ENCODE measurements at regions not wholly inside any gene's neighbourhood (a gene's known extent, or its start where the extent isn't known, plus 50 kb on each side); places are given as distances from the start of the nearest gene placed in this dataset.

- Histone ChIP-seq H4K20me1 (ENCODE audit: control insufficient read depth, insufficient read depth) (no peaks in the 10 kb centered on the region), H3K27ac (ENCODE audit: control insufficient read depth, insufficient read depth) (no peak overlapping the region), H3K36me3 (ENCODE audit: control insufficient read depth in 2 of 2, insufficient read depth in 2 of 2, low read length in 1 of 2) (no peaks in the 10 kb centered on the region), H2AFZ (ENCODE audit: control insufficient read depth, low read depth, low read length) (no peak overlapping the region), H3K27me3 (replicated peaks in 1 of 2; ENCODE audit: control insufficient read depth in 2 of 2, insufficient read depth in 2 of 2, low read length in 1 of 2) (no peaks in the 10 kb centered on the region), H3K4me1 (ENCODE audit: control insufficient read depth, insufficient read depth, low read length) (no peaks in the 10 kb centered on the region), H3K4me3 (no peak overlapping the region), H3K79me2 (ENCODE audit: control insufficient read depth, insufficient read depth, low read length) (no peaks in the 10 kb centered on the region), H3K9ac (ENCODE audit: control insufficient read depth, insufficient read depth, low read length) (no peak overlapping the region), H3K9me3 (replicated peaks; ENCODE audit: control insufficient read depth, insufficient read depth, low read length) (no peaks in the 10 kb centered on the region), H3K4me2 (ENCODE audit: control insufficient read depth, insufficient read depth) (no peak overlapping the region)
- no TSS peak for BruUV-seq (replicated peaks)
- ATAC-seq (no peak), DNase-seq (ENCODE audit: low read depth, low spot score) (no peak), FAIRE-seq (no peak)
- RAD21 ChIA-PET (ENCODE audit: unreplicated experiment): interaction anchor here (0.6 kb wide), 1 partner anchor 36 kb away, joined by 3 read pairs; no protein-coding TSS in a partner anchor
- WGBS (ENCODE audit: insufficient coverage, insufficient replicate concordance, low lambda C conversion rate, missing lambda C conversion rate): 39% methylated on average over 4 of the region's 4 CpGs
- intact Hi-C loops (cut with micrococcal nuclease; ENCODE audit: unreplicated experiment): no loop called here
- SMC1A ChIA-PET (ENCODE audit: uncharacterized antibody, unreplicated experiment): no interaction called here
- in situ Hi-C loops (cut with MboI): no loop called here
- POLR2A ChIA-PET: no interaction called here
- CTCF ChIA-PET: no interaction called here
- TF ChIP-seq POU2F2 (IDR thresholded peaks at IDR 0.05; ENCODE audit: borderline replicate concordance, low read depth, low read length): no peak
- TF ChIP-seq ETV6 (conservative IDR thresholded peaks at IDR 0.05 in 1 of 2, IDR thresholded peaks at IDR 0.05 in 1 of 2; ENCODE audit: borderline replicate concordance in 1 of 2, low read depth in 1 of 2): no peak
- TF ChIP-seq, protein P1, sequence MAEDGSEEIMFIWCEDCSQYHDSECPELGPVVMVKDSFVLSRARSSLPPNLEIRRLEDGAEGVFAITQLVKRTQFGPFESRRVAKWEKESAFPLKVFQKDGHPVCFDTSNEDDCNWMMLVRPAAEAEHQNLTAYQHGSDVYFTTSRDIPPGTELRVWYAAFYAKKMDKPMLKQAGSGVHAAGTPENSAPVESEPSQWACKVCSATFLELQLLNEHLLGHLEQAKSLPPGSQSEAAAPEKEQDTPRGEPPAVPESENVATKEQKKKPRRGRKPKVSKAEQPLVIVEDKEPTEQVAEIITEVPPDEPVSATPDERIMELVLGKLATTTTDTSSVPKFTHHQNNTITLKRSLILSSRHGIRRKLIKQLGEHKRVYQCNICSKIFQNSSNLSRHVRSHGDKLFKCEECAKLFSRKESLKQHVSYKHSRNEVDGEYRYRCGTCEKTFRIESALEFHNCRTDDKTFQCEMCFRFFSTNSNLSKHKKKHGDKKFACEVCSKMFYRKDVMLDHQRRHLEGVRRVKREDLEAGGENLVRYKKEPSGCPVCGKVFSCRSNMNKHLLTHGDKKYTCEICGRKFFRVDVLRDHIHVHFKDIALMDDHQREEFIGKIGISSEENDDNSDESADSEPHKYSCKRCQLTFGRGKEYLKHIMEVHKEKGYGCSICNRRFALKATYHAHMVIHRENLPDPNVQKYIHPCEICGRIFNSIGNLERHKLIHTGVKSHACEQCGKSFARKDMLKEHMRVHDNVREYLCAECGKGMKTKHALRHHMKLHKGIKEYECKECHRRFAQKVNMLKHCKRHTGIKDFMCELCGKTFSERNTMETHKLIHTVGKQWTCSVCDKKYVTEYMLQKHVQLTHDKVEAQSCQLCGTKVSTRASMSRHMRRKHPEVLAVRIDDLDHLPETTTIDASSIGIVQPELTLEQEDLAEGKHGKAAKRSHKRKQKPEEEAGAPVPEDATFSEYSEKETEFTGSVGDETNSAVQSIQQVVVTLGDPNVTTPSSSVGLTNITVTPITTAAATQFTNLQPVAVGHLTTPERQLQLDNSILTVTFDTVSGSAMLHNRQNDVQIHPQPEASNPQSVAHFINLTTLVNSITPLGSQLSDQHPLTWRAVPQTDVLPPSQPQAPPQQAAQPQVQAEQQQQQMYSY (CRISPR knock-in tag; IDR thresholded peaks at IDR 0.05): no peak
Measured at GRCh38 chr4:177791188-177791587, 349.0 kb upstream of the AGA start.

GRCh38 chr4:177796841-177797240, 354.6 kb upstream of the AGA start:
- Histone ChIP-seq H3K27me3 (replicated peaks in 1 of 2; ENCODE audit: control insufficient read depth in 2 of 2, insufficient read depth in 2 of 2, low read length in 1 of 2) (no peaks in the 10 kb centered on the region), H3K4me1 (ENCODE audit: control insufficient read depth, insufficient read depth, low read length) (no peaks in the 10 kb centered on the region), H3K9ac (ENCODE audit: control insufficient read depth, insufficient read depth, low read length) (no peak overlapping the region), H3K79me2 (ENCODE audit: control insufficient read depth, insufficient read depth, low read length) (no peaks in the 10 kb centered on the region), H4K20me1 (ENCODE audit: control insufficient read depth, insufficient read depth) (no peaks in the 10 kb centered on the region), H3K9me3 (replicated peaks; ENCODE audit: control insufficient read depth, insufficient read depth, low read length) (no peaks in the 10 kb centered on the region), H3K4me3 (no peak overlapping the region), H3K27ac (ENCODE audit: control insufficient read depth, insufficient read depth) (no peak overlapping the region), H2AFZ (ENCODE audit: control insufficient read depth, low read depth, low read length) (no peak overlapping the region), H3K4me2 (ENCODE audit: control insufficient read depth, insufficient read depth) (no peak overlapping the region), H3K36me3 (ENCODE audit: control insufficient read depth in 2 of 2, insufficient read depth in 2 of 2, low read length in 1 of 2) (no peaks in the 10 kb centered on the region)
- in situ Hi-C loops (cut with MboI) (no loop called here), intact Hi-C loops (cut with micrococcal nuclease; ENCODE audit: unreplicated experiment) (no loop called here)
- BruUV-seq (replicated peaks): no TSS peak
- no peak for ATAC-seq
- RAD21 ChIA-PET (ENCODE audit: unreplicated experiment): no interaction called here
- SMC1A ChIA-PET (ENCODE audit: uncharacterized antibody, unreplicated experiment): no interaction called here
- WGBS (ENCODE audit: insufficient coverage, insufficient replicate concordance, low lambda C conversion rate, missing lambda C conversion rate): 34% methylated on average over 5 of the region's 5 CpGs
- POLR2A ChIA-PET: no interaction called here
- no peak for DNase-seq (ENCODE audit: low read depth, low spot score)
- FAIRE-seq: no peak
- CTCF ChIA-PET: no interaction called here
- TF ChIP-seq IRF5 (IDR thresholded peaks at IDR 0.05; ENCODE audit: borderline replicate concordance): no peak
- no peak for TF ChIP-seq EED (IDR thresholded peaks at IDR 0.05; ENCODE audit: low read depth)
- TF ChIP-seq, protein P2, sequence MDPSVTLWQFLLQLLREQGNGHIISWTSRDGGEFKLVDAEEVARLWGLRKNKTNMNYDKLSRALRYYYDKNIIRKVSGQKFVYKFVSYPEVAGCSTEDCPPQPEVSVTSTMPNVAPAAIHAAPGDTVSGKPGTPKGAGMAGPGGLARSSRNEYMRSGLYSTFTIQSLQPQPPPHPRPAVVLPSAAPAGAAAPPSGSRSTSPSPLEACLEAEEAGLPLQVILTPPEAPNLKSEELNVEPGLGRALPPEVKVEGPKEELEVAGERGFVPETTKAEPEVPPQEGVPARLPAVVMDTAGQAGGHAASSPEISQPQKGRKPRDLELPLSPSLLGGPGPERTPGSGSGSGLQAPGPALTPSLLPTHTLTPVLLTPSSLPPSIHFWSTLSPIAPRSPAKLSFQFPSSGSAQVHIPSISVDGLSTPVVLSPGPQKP (IDR thresholded peaks at IDR 0.05; ENCODE audit: low read depth, low read length): no peak
- TF ChIP-seq IRF4 (IDR thresholded peaks at IDR 0.05; ENCODE audit: low read depth, low read length): no peak
- no peak for TF ChIP-seq STAT3 (IDR thresholded peaks at IDR 0.05; ENCODE audit: low read depth, low read length)
- no peak for TF ChIP-seq RAD51 (IDR thresholded peaks at IDR 0.05)
- TF ChIP-seq, protein P3, sequence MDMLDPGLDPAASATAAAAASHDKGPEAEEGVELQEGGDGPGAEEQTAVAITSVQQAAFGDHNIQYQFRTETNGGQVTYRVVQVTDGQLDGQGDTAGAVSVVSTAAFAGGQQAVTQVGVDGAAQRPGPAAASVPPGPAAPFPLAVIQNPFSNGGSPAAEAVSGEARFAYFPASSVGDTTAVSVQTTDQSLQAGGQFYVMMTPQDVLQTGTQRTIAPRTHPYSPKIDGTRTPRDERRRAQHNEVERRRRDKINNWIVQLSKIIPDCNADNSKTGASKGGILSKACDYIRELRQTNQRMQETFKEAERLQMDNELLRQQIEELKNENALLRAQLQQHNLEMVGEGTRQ (IDR thresholded peaks at IDR 0.05; ENCODE audit: borderline replicate concordance, low read depth, low read length): no peak

All from GM12878 (cell line).